A549 (cell line): ENCODE measurements at regions not wholly inside any gene's neighbourhood (a gene's known extent, or its start where the extent isn't known, plus 50 kb on each side); places are given as distances from the start of the nearest gene placed in this dataset.

Experiments
- BCL3 ChIP-seq: fragments of >200 bp; sonication (Bioruptor Twin); formaldehyde crosslinking; IDR thresholded peaks from 3 replicates; pipeline ENCODE4 v1.6.1; 2016
- CBX2 ChIP-seq: fragments of 200-600 bp; sonication (generic); IDR thresholded peaks from 2 replicates; pipeline ENCODE4 v1.6.1; 2016; ENCODE audit warnings: low read depth, mild to moderate bottlenecking, borderline replicate concordance
- CHD2 ChIP-seq: fragments of 150-350 bp; IDR thresholded peaks from 2 replicates; pipeline ENCODE4 v1.6.1; 2014; ENCODE audit warnings: low read length; ENCODE audit not compliant: partially characterized antibody
- CTCF ChIP-seq: fragments of >200 bp; sonication (Bioruptor Twin); formaldehyde crosslinking; IDR thresholded peaks from 3 replicates; pipeline ENCODE4 v1.5.1; 2016
- E2F6 ChIP-seq: IDR thresholded peaks from 2 replicates; pipeline ENCODE4 v1.6.1; 2012; ENCODE audit warnings: low read depth, borderline replicate concordance
- EP300 ChIP-seq, 2 experiments: fragments of >200 bp; sonication (Bioruptor Twin); formaldehyde crosslinking; IDR thresholded peaks; 2 replicates in 1 of 2; 3 replicates in 1 of 2; pipeline ENCODE4 v1.6.1; 2016 to 2017
- GATA3 ChIP-seq: IDR thresholded peaks from 2 replicates; pipeline ENCODE4 v1.6.1; 2012; ENCODE audit warnings: borderline replicate concordance
- HDAC2 ChIP-seq: fragments of 200-600 bp; sonication (generic); IDR thresholded peaks from 2 replicates; pipeline ENCODE4 v1.6.1; 2016
- HES2 ChIP-seq: fragments of >200 bp; sonication (Bioruptor Twin); formaldehyde crosslinking; IDR thresholded peaks from 2 replicates; pipeline ENCODE4 v1.6.1; 2016
- HMGXB4 ChIP-seq: fragments of 250-450 bp; sonication (Bioruptor Pico); IDR thresholded peaks from 2 replicates; pipeline ENCODE4 v1.5.0; 2021; ENCODE audit warnings: mild to moderate bottlenecking, moderate library complexity, borderline replicate concordance
- MAX ChIP-seq: IDR thresholded peaks from 2 replicates; pipeline ENCODE4 v1.6.1; 2012
- MYC ChIP-seq: IDR thresholded peaks from 2 replicates; pipeline ENCODE4 v1.6.1; 2012; ENCODE audit warnings: mild to moderate bottlenecking, inconsistent platforms, low read length, improper control_type of control experiment, borderline replicate concordance
- POLR2A ChIP-seq: IDR thresholded peaks from 2 replicates; pipeline ENCODE4 v1.6.1; 2012; ENCODE audit warnings: mild to moderate bottlenecking, low read length
- RAD21 ChIP-seq, 2 experiments: fragments of >200 bp in 1 of 2; sonication (Bioruptor Twin) in 1 of 2; formaldehyde crosslinking in 1 of 2; IDR thresholded peaks in 1 of 2; conservative IDR thresholded peaks in 1 of 2; 2 replicates in 1 of 2; 3 replicates in 1 of 2; pipeline ENCODE4 v1.6.1; 2012 to 2018; ENCODE audit warnings: inconsistent platforms in 1 of 2

GRCh38 chr5:106189121-106189809 is 1481.5 kb downstream of the EFNA5 start:
- TF ChIP-seq POLR2A: no peak
- no peak for TF ChIP-seq MYC
- no peak for TF ChIP-seq E2F6
- no peak for TF ChIP-seq RAD21 (conservative IDR thresholded peaks at IDR 0.05 in 1 of 2, IDR thresholded peaks at IDR 0.05 in 1 of 2)
- no peak for TF ChIP-seq EP300 (IDR thresholded peaks at IDR 0.05)
- TF ChIP-seq CHD2: no peak
- TF ChIP-seq HMGXB4: no peak
- TF ChIP-seq CBX2: no peak
- no peak for TF ChIP-seq CTCF
- no peak for TF ChIP-seq HDAC2
- no peak for TF ChIP-seq HES2
- TF ChIP-seq MAX: no peak
- no peak for TF ChIP-seq GATA3
- no peak for TF ChIP-seq BCL3
